ENCODE measurements at regions not wholly inside any gene's neighbourhood (a gene's known extent, or its start where the extent isn't known, plus 50 kb on each side); places are given as distances from the start of the nearest gene placed in this dataset.
A peak's percentile ranks its signal among the peaks of the same experiment; 100 is the strongest.

DNA sequence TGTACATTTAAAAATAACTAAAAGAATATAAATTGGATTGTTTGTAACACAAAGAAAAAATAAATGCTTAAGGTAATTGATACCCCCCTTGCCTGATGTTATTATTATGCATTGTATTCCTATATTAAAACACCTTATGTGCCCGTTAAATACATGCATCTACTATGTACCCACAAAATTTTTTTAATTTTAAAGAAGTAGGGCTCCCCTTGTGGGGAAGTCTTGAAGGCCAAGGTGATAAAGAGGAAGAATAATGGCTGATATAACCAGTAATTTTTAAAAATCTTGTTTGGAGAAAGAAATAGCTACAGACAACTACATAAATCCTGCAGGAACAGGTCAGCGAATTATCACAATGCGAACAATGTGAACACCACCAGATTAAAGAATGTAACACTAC is 451.7 kb upstream of the ARHGEF26 start:
- TF ChIP-seq YY1 (IDR thresholded peaks at IDR 0.05; ENCODE audit: extremely low read depth, insufficient replicate concordance, low read depth, low read length) = no peak
- TF ChIP-seq, protein P1, sequence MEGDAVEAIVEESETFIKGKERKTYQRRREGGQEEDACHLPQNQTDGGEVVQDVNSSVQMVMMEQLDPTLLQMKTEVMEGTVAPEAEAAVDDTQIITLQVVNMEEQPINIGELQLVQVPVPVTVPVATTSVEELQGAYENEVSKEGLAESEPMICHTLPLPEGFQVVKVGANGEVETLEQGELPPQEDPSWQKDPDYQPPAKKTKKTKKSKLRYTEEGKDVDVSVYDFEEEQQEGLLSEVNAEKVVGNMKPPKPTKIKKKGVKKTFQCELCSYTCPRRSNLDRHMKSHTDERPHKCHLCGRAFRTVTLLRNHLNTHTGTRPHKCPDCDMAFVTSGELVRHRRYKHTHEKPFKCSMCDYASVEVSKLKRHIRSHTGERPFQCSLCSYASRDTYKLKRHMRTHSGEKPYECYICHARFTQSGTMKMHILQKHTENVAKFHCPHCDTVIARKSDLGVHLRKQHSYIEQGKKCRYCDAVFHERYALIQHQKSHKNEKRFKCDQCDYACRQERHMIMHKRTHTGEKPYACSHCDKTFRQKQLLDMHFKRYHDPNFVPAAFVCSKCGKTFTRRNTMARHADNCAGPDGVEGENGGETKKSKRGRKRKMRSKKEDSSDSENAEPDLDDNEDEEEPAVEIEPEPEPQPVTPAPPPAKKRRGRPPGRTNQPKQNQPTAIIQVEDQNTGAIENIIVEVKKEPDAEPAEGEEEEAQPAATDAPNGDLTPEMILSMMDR (IDR thresholded peaks at IDR 0.05 in 2 of 3, conservative IDR thresholded peaks at IDR 0.05 in 1 of 3; ENCODE audit: borderline replicate concordance in 1 of 3, insufficient read depth in 1 of 3, low read depth in 2 of 3, low read length in 2 of 3) = peak in 2 of 3 experiments; percentile 33 to 46; a peak in 3 of 6 replicates
- no peak for TF ChIP-seq POLR2A (IDR thresholded peaks at IDR 0.05; ENCODE audit: borderline replicate concordance, extremely low read depth, insufficient read depth, insufficient read length)
- TF ChIP-seq EGR1 (IDR thresholded peaks at IDR 0.05; ENCODE audit: low read depth) = no peak
- TF ChIP-seq SRF (IDR thresholded peaks at IDR 0.05; ENCODE audit: low read depth) = no peak
- TF ChIP-seq, protein P2, sequence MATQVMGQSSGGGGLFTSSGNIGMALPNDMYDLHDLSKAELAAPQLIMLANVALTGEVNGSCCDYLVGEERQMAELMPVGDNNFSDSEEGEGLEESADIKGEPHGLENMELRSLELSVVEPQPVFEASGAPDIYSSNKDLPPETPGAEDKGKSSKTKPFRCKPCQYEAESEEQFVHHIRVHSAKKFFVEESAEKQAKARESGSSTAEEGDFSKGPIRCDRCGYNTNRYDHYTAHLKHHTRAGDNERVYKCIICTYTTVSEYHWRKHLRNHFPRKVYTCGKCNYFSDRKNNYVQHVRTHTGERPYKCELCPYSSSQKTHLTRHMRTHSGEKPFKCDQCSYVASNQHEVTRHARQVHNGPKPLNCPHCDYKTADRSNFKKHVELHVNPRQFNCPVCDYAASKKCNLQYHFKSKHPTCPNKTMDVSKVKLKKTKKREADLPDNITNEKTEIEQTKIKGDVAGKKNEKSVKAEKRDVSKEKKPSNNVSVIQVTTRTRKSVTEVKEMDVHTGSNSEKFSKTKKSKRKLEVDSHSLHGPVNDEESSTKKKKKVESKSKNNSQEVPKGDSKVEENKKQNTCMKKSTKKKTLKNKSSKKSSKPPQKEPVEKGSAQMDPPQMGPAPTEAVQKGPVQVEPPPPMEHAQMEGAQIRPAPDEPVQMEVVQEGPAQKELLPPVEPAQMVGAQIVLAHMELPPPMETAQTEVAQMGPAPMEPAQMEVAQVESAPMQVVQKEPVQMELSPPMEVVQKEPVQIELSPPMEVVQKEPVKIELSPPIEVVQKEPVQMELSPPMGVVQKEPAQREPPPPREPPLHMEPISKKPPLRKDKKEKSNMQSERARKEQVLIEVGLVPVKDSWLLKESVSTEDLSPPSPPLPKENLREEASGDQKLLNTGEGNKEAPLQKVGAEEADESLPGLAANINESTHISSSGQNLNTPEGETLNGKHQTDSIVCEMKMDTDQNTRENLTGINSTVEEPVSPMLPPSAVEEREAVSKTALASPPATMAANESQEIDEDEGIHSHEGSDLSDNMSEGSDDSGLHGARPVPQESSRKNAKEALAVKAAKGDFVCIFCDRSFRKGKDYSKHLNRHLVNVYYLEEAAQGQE (IDR thresholded peaks at IDR 0.05; ENCODE audit: low read depth) = no peak

Data from HCT116 (cell line).